ENCODE measurements at regions not wholly inside any gene's neighbourhood (a gene's known extent, or its start where the extent isn't known, plus 50 kb on each side); places are given as distances from the start of the nearest gene placed in this dataset.
A peak's percentile ranks its signal among the peaks of the same experiment; 100 is the strongest.

DNA sequence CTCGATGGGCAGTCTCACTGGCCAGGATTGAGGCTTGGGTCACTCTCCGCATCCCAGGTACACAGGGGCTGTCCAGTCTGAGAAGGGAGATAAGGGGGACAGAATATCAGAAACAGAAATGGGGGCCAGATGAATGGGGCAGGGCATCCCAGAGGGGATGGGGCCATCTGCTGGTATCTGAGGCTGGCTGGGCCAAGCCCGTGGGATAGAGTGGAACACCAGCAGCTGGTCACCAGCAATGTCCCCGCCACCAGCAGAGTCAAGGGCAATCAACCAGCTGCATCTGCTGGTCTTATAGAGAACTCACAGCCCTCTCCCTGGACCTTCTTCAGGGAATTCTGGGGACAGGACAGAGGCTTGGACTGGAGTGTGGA is 128.8 kb upstream of the HAAO start:
- POLR2A ChIA-PET = no interaction called here
- H3K27ac Mint-ChIP-seq = no peak overlapping the region
- H3K27me3 Mint-ChIP-seq = no peaks in the 10 kb centered on the region
- intact Hi-C loops (cut with micrococcal nuclease) = no loop called here
- TF ChIP-seq, protein P1, sequence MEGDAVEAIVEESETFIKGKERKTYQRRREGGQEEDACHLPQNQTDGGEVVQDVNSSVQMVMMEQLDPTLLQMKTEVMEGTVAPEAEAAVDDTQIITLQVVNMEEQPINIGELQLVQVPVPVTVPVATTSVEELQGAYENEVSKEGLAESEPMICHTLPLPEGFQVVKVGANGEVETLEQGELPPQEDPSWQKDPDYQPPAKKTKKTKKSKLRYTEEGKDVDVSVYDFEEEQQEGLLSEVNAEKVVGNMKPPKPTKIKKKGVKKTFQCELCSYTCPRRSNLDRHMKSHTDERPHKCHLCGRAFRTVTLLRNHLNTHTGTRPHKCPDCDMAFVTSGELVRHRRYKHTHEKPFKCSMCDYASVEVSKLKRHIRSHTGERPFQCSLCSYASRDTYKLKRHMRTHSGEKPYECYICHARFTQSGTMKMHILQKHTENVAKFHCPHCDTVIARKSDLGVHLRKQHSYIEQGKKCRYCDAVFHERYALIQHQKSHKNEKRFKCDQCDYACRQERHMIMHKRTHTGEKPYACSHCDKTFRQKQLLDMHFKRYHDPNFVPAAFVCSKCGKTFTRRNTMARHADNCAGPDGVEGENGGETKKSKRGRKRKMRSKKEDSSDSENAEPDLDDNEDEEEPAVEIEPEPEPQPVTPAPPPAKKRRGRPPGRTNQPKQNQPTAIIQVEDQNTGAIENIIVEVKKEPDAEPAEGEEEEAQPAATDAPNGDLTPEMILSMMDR (IDR thresholded peaks at IDR 0.05) = no peak
- DNase-seq (no peak), ATAC-seq (no peak)
- H3K4me3 Mint-ChIP-seq = no peak overlapping the region
- no peaks in the 10 kb centered on the region for H3K36me3 Mint-ChIP-seq (ENCODE audit: low read depth)
- peaks cover 3% of the 10 kb centered on the region for H3K4me1 Mint-ChIP-seq (ENCODE audit: low read depth)
- no peaks in the 10 kb centered on the region for H3K9me3 Mint-ChIP-seq
- CTCF ChIA-PET = interaction anchor here (1.1 to 2.0 kb wide), 2 partner anchors 12 to 62 kb away, joined by 3 to 4 read pairs; no protein-coding TSS in a partner anchor

DNA sequence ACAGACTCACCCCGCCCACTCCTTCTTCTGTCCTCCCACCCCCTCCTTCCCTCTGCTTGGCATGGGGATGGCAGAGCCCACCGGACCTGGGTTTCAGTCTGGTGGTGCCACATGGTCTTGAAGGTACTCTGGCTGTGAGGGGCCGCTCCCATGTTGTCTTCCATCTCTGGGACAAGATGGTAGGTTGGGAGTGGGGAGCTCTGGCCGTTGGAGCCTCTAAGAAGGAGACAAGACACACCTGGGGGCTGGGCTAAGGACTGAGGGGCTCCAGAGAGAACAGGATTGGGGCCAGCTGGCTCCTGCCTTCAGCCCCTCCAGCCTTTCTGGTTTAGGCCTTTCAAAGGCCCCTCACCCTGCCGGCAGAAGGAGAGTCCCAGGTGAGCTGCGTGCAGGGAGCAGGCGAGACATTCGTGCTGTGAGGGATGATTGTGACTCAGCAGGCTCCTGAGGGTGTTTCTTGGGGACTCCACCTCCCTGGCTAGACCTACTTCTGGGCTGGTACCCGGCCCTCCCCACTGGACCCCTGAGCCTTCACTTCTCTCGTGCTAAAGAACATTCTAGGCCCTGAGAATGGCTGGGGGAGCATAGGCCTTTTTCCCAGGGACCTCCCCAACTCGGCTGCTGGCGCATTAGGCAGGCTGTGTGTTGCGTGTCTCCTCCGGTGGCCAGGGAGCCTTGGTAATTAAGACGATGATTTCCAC is 128.2 kb upstream of the HAAO start:
- intact Hi-C loops (cut with micrococcal nuclease) = no loop called here
- CTCF ChIA-PET = interaction anchor here (1.1 kb wide), 1 partner anchor 61 kb away, joined by 3 read pairs; no protein-coding TSS in a partner anchor
- peaks cover 3% of the 10 kb centered on the region for H3K4me1 Mint-ChIP-seq (ENCODE audit: low read depth)
- H3K27ac Mint-ChIP-seq = no peak overlapping the region
- H3K9me3 Mint-ChIP-seq = no peaks in the 10 kb centered on the region
- no peak overlapping the region for H3K4me3 Mint-ChIP-seq
- ATAC-seq = no peak
- no peaks in the 10 kb centered on the region for H3K27me3 Mint-ChIP-seq
- POLR2A ChIA-PET = no interaction called here
- no peak for DNase-seq
- TF ChIP-seq, protein P1 (IDR thresholded peaks at IDR 0.05) = no peak
- no peaks in the 10 kb centered on the region for H3K36me3 Mint-ChIP-seq (ENCODE audit: low read depth)

DNA sequence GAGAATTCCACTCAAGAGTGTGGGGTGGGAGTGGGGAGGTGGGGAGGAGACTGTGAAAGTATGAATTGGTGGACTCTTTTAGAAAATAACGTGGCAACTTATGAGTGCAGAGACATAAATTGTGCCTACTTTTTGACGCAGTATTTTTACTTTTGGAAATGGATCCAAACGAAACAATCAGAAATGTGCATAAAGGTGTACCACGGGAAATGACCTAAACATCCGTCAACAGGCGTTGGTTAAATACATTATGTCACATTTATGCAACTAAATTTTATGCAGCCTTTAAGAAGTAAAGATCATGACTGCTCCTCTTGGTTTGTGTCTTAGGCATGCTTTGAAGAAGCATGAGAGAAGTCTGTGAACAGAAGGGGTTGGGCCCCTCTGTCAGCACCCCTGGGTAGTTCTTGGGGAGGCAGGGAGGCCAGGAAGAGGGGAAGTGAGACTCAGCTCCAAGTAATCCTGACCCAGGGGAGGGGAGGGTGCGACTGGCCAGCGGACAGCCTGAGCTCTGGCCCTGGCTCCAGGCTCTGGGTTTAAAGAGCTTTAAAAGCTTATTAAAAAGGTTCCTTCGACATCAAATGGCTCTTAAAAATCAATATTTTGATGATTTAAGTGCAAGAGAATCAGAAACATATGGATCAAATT is 126.4 kb upstream of the HAAO start:
- intact Hi-C loops (cut with micrococcal nuclease) = no loop called here
- ChIA-PET POLR2A (no interaction called here), CTCF (no interaction called here)
- H3K27ac Mint-ChIP-seq = no peak overlapping the region
- TF ChIP-seq, protein P1 (IDR thresholded peaks at IDR 0.05) = no peak
- no peak overlapping the region for H3K4me3 Mint-ChIP-seq
- H3K36me3 Mint-ChIP-seq (ENCODE audit: low read depth) = no peaks in the 10 kb centered on the region
- DNase-seq (no peak), ATAC-seq (no peak)
- no peaks in the 10 kb centered on the region for H3K27me3 Mint-ChIP-seq
- no peaks in the 10 kb centered on the region for H3K9me3 Mint-ChIP-seq
- H3K4me1 Mint-ChIP-seq (ENCODE audit: low read depth) = peaks cover 3% of the 10 kb centered on the region

DNA sequence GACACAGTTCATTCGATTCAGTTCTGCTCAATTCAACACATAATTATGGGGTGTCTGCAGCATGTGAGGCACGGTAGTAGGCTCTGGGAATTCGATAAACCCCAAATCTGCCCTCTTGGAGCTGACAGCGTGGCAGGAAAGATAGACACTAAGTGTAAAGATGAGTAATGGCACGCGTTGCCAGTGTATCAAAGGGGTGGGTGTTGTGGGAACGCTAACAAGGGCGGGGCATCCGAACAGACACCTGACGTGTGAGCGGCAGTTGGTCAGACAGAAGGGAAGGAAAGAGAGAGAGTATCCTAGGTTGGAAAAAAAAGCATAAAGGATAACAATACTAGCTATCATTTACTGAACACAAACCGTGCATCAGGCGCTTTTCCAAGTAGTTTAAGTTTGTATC is 125.7 kb upstream of the HAAO start:
- ChIA-PET POLR2A (no interaction called here), CTCF (no interaction called here)
- no peaks in the 10 kb centered on the region for H3K9me3 Mint-ChIP-seq
- no peaks in the 10 kb centered on the region for H3K36me3 Mint-ChIP-seq (ENCODE audit: low read depth)
- DNase-seq (no peak), ATAC-seq (no peak)
- TF ChIP-seq, protein P1 (IDR thresholded peaks at IDR 0.05) = no peak
- no peak overlapping the region for H3K4me3 Mint-ChIP-seq
- H3K27ac Mint-ChIP-seq = no peak overlapping the region
- peaks cover 9% of the 10 kb centered on the region for H3K4me1 Mint-ChIP-seq (ENCODE audit: low read depth)
- no peaks in the 10 kb centered on the region for H3K27me3 Mint-ChIP-seq
- intact Hi-C loops (cut with micrococcal nuclease) = no loop called here

DNA sequence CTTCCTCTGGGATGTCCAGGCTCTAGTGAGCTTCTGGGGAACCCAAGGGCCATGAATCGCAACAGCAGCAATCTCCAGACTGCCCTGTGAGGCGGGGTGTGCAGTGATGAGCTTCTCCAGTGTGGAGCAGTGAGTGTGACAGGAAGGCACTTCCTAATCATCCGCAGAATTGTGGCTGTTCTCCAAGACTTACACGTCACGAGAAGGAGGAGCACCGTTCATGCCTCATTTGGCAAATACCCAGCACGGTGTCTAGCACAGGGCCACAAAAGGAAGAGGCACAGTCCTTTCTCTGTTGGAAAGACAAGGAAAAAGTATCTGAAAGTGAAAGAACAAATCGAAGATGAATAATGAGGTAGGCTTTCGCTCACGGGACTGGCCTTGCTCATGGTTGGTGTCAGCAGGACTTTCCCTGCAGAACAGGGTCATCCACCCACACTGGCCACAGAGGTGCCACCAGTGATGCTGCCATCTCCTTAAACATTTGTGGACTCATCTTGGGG is 125.1 kb upstream of the HAAO start:
- intact Hi-C loops (cut with micrococcal nuclease) = no loop called here
- H3K27ac Mint-ChIP-seq = no peak overlapping the region
- no peaks in the 10 kb centered on the region for H3K27me3 Mint-ChIP-seq
- peak; percentile 55 for ATAC-seq
- H3K9me3 Mint-ChIP-seq = no peaks in the 10 kb centered on the region
- H3K4me1 Mint-ChIP-seq (ENCODE audit: low read depth) = peaks cover 9% of the 10 kb centered on the region
- peak; percentile 54 for DNase-seq
- POLR2A ChIA-PET = no interaction called here
- CTCF ChIA-PET = no interaction called here
- TF ChIP-seq, protein P1 (IDR thresholded peaks at IDR 0.05) = no peak
- no peaks in the 10 kb centered on the region for H3K36me3 Mint-ChIP-seq (ENCODE audit: low read depth)
- H3K4me3 Mint-ChIP-seq = no peak overlapping the region

All from activated CD8-positive, alpha-beta T cell treated with anti-CD3 and anti-CD28 coated beads for 36 hours (primary cell).